ENCODE measurements at regions not wholly inside any gene's neighbourhood (a gene's known extent, or its start where the extent isn't known, plus 50 kb on each side); places are given as distances from the start of the nearest gene placed in this dataset.

- Histone ChIP-seq H3K27me3 (no peaks in the 10 kb centered on the region), H3K36me3 (no peaks in the 10 kb centered on the region), H3K9me3 (no peaks in the 10 kb centered on the region), H3K27ac (no peak overlapping the region), H3K4me1 (ENCODE audit: control insufficient read depth in 1 of 2, insufficient read depth in 1 of 2, low read depth in 1 of 2, low read length in 1 of 2) (no peaks in the 10 kb centered on the region), H3K4me3 (ENCODE audit: low read depth in 1 of 2, low read length in 1 of 2) (no peak overlapping the region)
- TF ChIP-seq CTCF (IDR thresholded peaks at IDR 0.05) = no peak
These were observed 106.2 kb upstream of the ZNF469 start for GRCh38 chr16:88276591-88276990.

DNA sequence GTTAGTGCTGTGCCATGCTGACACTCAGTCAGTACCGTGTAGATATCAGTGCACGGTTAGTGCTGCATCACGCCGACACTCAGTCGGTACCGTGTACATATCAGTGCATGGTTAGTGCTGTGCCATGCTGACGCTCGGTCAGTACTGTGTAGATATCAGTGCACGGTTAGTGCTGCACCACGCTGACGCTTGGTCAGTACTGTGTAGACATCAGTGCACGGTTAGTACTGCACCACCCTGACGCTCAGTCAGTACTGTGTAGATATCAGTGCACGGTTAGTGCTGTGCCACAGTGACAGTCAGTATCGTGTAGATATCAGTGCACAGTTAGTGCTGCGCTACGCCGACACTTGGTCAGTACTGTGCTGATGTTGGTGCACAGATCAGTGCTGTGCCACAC, 102.8 kb upstream of the ZNF469 start:
- Histone ChIP-seq H3K4me3 (ENCODE audit: low read depth in 1 of 2, low read length in 1 of 2) (no peak overlapping the region), H3K27ac (no peak overlapping the region), H3K36me3 (no peaks in the 10 kb centered on the region), H3K9me3 (no peaks in the 10 kb centered on the region), H3K27me3 (no peaks in the 10 kb centered on the region), H3K4me1 (ENCODE audit: control insufficient read depth in 1 of 2, insufficient read depth in 1 of 2, low read depth in 1 of 2, low read length in 1 of 2) (no peaks in the 10 kb centered on the region)
- TF ChIP-seq CTCF (IDR thresholded peaks at IDR 0.05) = no peak

DNA sequence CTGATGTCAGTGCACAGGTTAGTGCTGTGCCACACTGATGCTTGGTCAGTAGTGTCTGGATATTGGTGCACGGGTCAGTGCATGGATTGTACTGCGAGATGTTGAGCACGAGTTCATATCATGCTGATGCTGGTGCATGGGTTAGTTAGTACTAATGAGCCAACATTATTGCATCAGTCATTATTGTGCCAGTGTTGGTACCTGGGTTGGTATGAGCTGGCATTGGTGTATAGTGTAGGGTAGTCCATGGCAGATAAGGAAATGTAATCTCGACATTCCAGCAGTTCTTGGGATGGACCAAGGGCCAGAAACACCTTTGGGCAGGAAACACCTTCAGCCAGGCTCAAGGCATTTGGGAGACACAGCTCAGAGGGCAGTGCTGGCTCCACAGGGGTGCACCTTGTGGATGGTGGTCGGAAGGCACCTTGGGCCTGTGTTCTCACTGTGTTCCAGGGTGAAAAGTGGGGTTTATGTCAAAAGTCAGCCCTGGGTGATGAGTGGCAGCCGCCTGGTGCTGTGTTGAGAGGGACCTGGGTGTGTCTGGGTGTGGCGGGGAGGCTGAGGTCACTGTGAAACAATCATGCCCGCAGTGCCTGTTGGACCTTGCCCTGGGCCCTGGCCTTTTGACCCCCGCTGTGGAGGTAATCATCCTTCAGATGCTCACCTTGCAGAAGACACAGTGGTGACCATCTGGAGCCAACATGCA, 100.7 kb upstream of the ZNF469 start:
- Histone ChIP-seq H3K27me3 (no peaks in the 10 kb centered on the region), H3K27ac (no peak overlapping the region), H3K4me1 (ENCODE audit: control insufficient read depth in 1 of 2, insufficient read depth in 1 of 2, low read depth in 1 of 2, low read length in 1 of 2) (no peaks in the 10 kb centered on the region), H3K9me3 (no peaks in the 10 kb centered on the region), H3K36me3 (no peaks in the 10 kb centered on the region), H3K4me3 (ENCODE audit: low read depth in 1 of 2, low read length in 1 of 2) (no peak overlapping the region)
- TF ChIP-seq CTCF (IDR thresholded peaks at IDR 0.05) = no peak

DNA sequence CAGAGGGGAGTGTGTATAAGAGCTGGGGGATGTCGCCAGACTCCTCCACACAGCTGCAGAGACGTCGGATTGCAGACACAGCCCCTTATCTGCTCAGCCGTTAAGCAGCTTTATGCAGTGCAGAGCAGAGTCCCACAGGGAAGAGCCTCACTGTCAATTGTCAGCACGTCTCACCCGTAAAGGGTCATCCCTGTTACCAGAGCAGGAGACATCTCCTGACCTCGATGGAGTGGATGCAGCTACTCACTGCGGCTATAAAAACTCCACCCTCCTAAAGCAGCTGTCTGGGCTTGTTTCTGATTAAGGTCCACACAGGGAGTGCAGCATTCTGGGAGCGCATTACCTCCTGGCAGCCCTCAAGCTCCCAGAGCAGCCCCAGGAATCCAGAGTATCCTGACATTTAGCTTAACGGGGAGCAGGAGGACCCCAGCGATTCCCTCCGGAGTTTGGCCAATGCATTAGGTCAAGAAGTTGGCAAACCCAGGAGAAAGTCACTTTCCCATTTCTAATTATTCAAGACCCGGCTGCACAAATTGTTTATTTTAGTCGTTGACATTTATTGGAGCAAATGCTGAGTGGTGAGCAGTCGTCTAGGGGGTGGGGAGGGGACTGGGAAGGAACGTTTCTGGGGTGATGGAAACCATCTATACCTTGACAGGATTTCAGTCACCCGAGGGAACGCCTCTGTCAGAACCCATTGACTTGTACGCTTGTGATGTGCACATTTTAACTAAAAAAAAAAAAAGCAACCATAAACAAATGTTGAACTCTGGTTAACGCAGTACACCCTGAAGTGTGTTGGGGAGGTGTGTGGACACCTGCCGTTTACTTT, 100.0 kb upstream of the ZNF469 start:
- H3K4me1 ChIP-seq (ENCODE audit: control insufficient read depth in 1 of 2, insufficient read depth in 1 of 2, low read depth in 1 of 2, low read length in 1 of 2) = no peaks in the 10 kb centered on the region
- no peaks in the 10 kb centered on the region for H3K27me3 ChIP-seq
- no peak for TF ChIP-seq CTCF (IDR thresholded peaks at IDR 0.05)
- no peaks in the 10 kb centered on the region for H3K9me3 ChIP-seq
- no peaks in the 10 kb centered on the region for H3K36me3 ChIP-seq
- H3K4me3 ChIP-seq (ENCODE audit: low read depth in 1 of 2, low read length in 1 of 2) = no peak overlapping the region
- H3K27ac ChIP-seq = no peak overlapping the region

GRCh38 chr16:88283596-88283995, 99.2 kb upstream of the ZNF469 start:
- Histone ChIP-seq H3K9me3 (no peaks in the 10 kb centered on the region), H3K4me1 (ENCODE audit: control insufficient read depth in 1 of 2, insufficient read depth in 1 of 2, low read depth in 1 of 2, low read length in 1 of 2) (no peaks in the 10 kb centered on the region), H3K27me3 (no peaks in the 10 kb centered on the region), H3K36me3 (no peaks in the 10 kb centered on the region), H3K4me3 (ENCODE audit: low read depth in 1 of 2, low read length in 1 of 2) (no peak overlapping the region), H3K27ac (no peak overlapping the region)
- TF ChIP-seq CTCF (IDR thresholded peaks at IDR 0.05) = no peak

Measured in neutrophil (primary cell).